IPS DF 6.9 (cell line): ENCODE measurements at regions not wholly inside any gene's neighbourhood (a gene's known extent, or its start where the extent isn't known, plus 50 kb on each side); places are given as distances from the start of the nearest gene placed in this dataset.

ENCODE experiments used
- DNase-seq: peaks from one replicate; pipeline ENCODE4 v3.0.0-alpha.2; 2013; ENCODE audit warnings: low read depth, low spot score
- H3K27ac ChIP-seq: one replicate; pipeline ENCODE4 v1.5.1; 2013; ENCODE audit warnings: low read length, control low read depth
- H3K27me3 ChIP-seq: 2 replicates; pipeline ENCODE4 v1.6.1; 2013; ENCODE audit warnings: mild to moderate bottlenecking, low read length; ENCODE audit not compliant: control insufficient read depth, insufficient read depth
- H3K36me3 ChIP-seq: 2 replicates; pipeline ENCODE4 v1.6.1; 2013; ENCODE audit warnings: low read length; ENCODE audit not compliant: control insufficient read depth, insufficient read depth
- H3K4me1 ChIP-seq: 2 replicates; pipeline ENCODE4 v1.6.1; 2013; ENCODE audit warnings: low read length; ENCODE audit not compliant: control insufficient read depth, insufficient read depth
- H3K4me3 ChIP-seq: 2 replicates; pipeline ENCODE4 v1.5.1; 2013; ENCODE audit warnings: mild to moderate bottlenecking, low read length
- H3K9me3 ChIP-seq: 2 replicates; pipeline ENCODE4 v1.6.1; 2013; ENCODE audit warnings: low read length, inconsistent platforms; ENCODE audit not compliant: control insufficient read depth, insufficient read depth
- WGBS: extraction: QIAGEN DNeasy Blood & Tissue Kit; methylation state at CpG from one replicate; pipeline ENCODE4 v1.1.7; 2013; ENCODE audit warnings: mixed read lengths, missing lambda C conversion rate; ENCODE audit not compliant: insufficient read length, insufficient coverage; 5-methylcytosine and 5-hydroxymethylcytosine counted together

- no peak overlapping the region for H3K4me3 ChIP-seq
- H3K27me3 ChIP-seq, result no peaks in the 10 kb centered on the region
- H3K4me1 ChIP-seq, result no peaks in the 10 kb centered on the region
- no peak for DNase-seq
- H3K27ac ChIP-seq, result no peak overlapping the region
- no peaks in the 10 kb centered on the region for H3K36me3 ChIP-seq
- no peaks in the 10 kb centered on the region for H3K9me3 ChIP-seq
Measured at GRCh38 chr12:89803412-89803811, 94.8 kb upstream of the ATP2B1 start.

- DNase-seq, result no peak
- Histone ChIP-seq H3K9me3 (no peaks in the 10 kb centered on the region), H3K27ac (no peak overlapping the region), H3K36me3 (no peaks in the 10 kb centered on the region), H3K4me1 (no peaks in the 10 kb centered on the region), H3K27me3 (no peaks in the 10 kb centered on the region), H3K4me3 (no peak overlapping the region)
- no CpG with 5 or more reads among the region's 2 CpGs for WGBS
Measured at GRCh38 chr12:89801284-89801683, 92.6 kb upstream of the ATP2B1 start.

GRCh38 chr12:89800435-89800834 lies 91.8 kb upstream of the ATP2B1 start:
- DNase-seq, result no peak
- Histone ChIP-seq H3K9me3 (no peaks in the 10 kb centered on the region), H3K4me3 (no peak overlapping the region), H3K27me3 (no peaks in the 10 kb centered on the region), H3K36me3 (no peaks in the 10 kb centered on the region), H3K4me1 (no peaks in the 10 kb centered on the region), H3K27ac (no peak overlapping the region)

- no peak overlapping the region for H3K4me3 ChIP-seq
- no peaks in the 10 kb centered on the region for H3K9me3 ChIP-seq
- DNase-seq, result no peak
- no peak overlapping the region for H3K27ac ChIP-seq
- H3K4me1 ChIP-seq, result no peaks in the 10 kb centered on the region
- no peaks in the 10 kb centered on the region for H3K27me3 ChIP-seq
- H3K36me3 ChIP-seq, result no peaks in the 10 kb centered on the region
- no CpG with 5 or more reads among the region's 3 CpGs for WGBS
Measured at GRCh38 chr12:89799316-89799715, 90.7 kb upstream of the ATP2B1 start.

- H3K36me3 ChIP-seq, result no peaks in the 10 kb centered on the region
- no peaks in the 10 kb centered on the region for H3K4me1 ChIP-seq
- H3K4me3 ChIP-seq, result no peak overlapping the region
- no peaks in the 10 kb centered on the region for H3K9me3 ChIP-seq
- no peak for DNase-seq
- no CpG with 5 or more reads among the region's 2 CpGs for WGBS
- H3K27me3 ChIP-seq, result no peaks in the 10 kb centered on the region
- H3K27ac ChIP-seq, result no peak overlapping the region
Measured at GRCh38 chr12:89797436-89797835, 88.8 kb upstream of the ATP2B1 start.

GRCh38 chr12:89796798-89797382 lies 88.3 kb upstream of the ATP2B1 start:
- no peak overlapping the region for H3K27ac ChIP-seq
- H3K27me3 ChIP-seq, result no peaks in the 10 kb centered on the region
- DNase-seq, result no peak
- no peaks in the 10 kb centered on the region for H3K4me1 ChIP-seq
- no peaks in the 10 kb centered on the region for H3K36me3 ChIP-seq
- H3K4me3 ChIP-seq, result no peak overlapping the region
- no CpG with 5 or more reads among the region's 1 CpG for WGBS
- no peaks in the 10 kb centered on the region for H3K9me3 ChIP-seq

GRCh38 chr12:89793946-89794345 lies 85.3 kb upstream of the ATP2B1 start:
- no peaks in the 10 kb centered on the region for H3K27me3 ChIP-seq
- H3K36me3 ChIP-seq, result no peaks in the 10 kb centered on the region
- no peak for DNase-seq
- no peaks in the 10 kb centered on the region for H3K9me3 ChIP-seq
- no peaks in the 10 kb centered on the region for H3K4me1 ChIP-seq
- no peak overlapping the region for H3K27ac ChIP-seq
- no peak overlapping the region for H3K4me3 ChIP-seq

GRCh38 chr12:89791286-89791685 lies 82.6 kb upstream of the ATP2B1 start:
- H3K4me3 ChIP-seq, result no peak overlapping the region
- no peak for DNase-seq
- H3K9me3 ChIP-seq, result peaks cover 2% of the 10 kb centered on the region
- WGBS, result no CpG with 5 or more reads among the region's 2 CpGs
- H3K27ac ChIP-seq, result no peak overlapping the region
- H3K36me3 ChIP-seq, result no peaks in the 10 kb centered on the region
- H3K4me1 ChIP-seq, result no peaks in the 10 kb centered on the region
- no peaks in the 10 kb centered on the region for H3K27me3 ChIP-seq

- H3K36me3 ChIP-seq, result no peaks in the 10 kb centered on the region
- peaks cover 2% of the 10 kb centered on the region for H3K9me3 ChIP-seq
- no peaks in the 10 kb centered on the region for H3K4me1 ChIP-seq
- no peak overlapping the region for H3K27ac ChIP-seq
- no CpG with 5 or more reads among the region's 1 CpG for WGBS
- DNase-seq, result no peak
- H3K27me3 ChIP-seq, result no peaks in the 10 kb centered on the region
- H3K4me3 ChIP-seq, result no peak overlapping the region
Measured at GRCh38 chr12:89789862-89790261, 81.2 kb upstream of the ATP2B1 start.

- no peak overlapping the region for H3K4me3 ChIP-seq
Measured at GRCh38 chr12:89787763-89788162, 79.1 kb upstream of the ATP2B1 start.

GRCh38 chr12:89786177-89786810 lies 77.7 kb upstream of the ATP2B1 start:
- WGBS, result no CpG with 5 or more reads among the region's 2 CpGs
- Histone ChIP-seq H3K9me3 (peaks cover 2% of the 10 kb centered on the region), H3K27ac (no peak overlapping the region), H3K27me3 (no peaks in the 10 kb centered on the region), H3K36me3 (no peaks in the 10 kb centered on the region), H3K4me1 (no peaks in the 10 kb centered on the region; the same call in 1 of the 2 replicates), H3K4me3 (no peak overlapping the region)
- no peak for DNase-seq

More at GRCh38 chr12:89787763-89788162, 79.1 kb upstream of the ATP2B1 start:
- DNase-seq, result no peak
- no peak overlapping the region for H3K27ac ChIP-seq
- WGBS, result no CpG with 5 or more reads among the region's 2 CpGs
- peaks cover 2% of the 10 kb centered on the region for H3K9me3 ChIP-seq
- H3K27me3 ChIP-seq, result no peaks in the 10 kb centered on the region
- H3K4me1 ChIP-seq, result no peaks in the 10 kb centered on the region
- H3K36me3 ChIP-seq, result no peaks in the 10 kb centered on the region
